HCT116 (cell line): ENCODE measurements at regions not wholly inside any gene's neighbourhood (a gene's known extent, or its start where the extent isn't known, plus 50 kb on each side); places are given as distances from the start of the nearest gene placed in this dataset.
"Not testable (repeated sequence)": the region's sequence is repeated elsewhere in the genome, so short reads cannot be mapped to it uniquely, and the experiment has no call there.

Source experiments
- ATAC-seq: fragments of 200-7000 bp; cut with Tn5 transposase; 2 replicates; pipeline ENCODE4 v1.9.1; 2020; ENCODE audit warnings: mild to moderate bottlenecking, moderate library complexity
- BruUV-seq: library from RNA; stranded (reverse); fragments of 400-500 nt; replicated peaks from 2 replicates; lab custom pipeline; 2021; lab: Mats Ljungman, UMichigan
- CTCF ChIA-PET: fragments of 300-600 bp; sonication (Branson Sonifier 250); formaldehyde crosslinking; loops from one replicate; lab custom pipeline; 2021; ENCODE audit warnings: antibody characterized with exemption; lab: Charles Lee
- POLR2A ChIA-PET: fragments of 300-600, 350-600 bp; sonication (Branson Sonifier 250); formaldehyde crosslinking; loops from one replicate; lab custom pipeline; 2021; ENCODE audit warnings: antibody characterized with exemption; lab: Charles Lee
- RAD21 ChIA-PET, 2 experiments: fragments of 300-600 bp; sonication (Branson Sonifier 250); formaldehyde crosslinking; loops; one replicate each; lab custom pipeline; 2023; ENCODE audit warnings: low total read pairs in 2 of 2; ENCODE audit not compliant: uncharacterized antibody in 2 of 2, unreplicated experiment in 2 of 2, low non-redundant PET in 1 of 2; lab: Charles Lee
- DNase-seq: peaks from one replicate; pipeline ENCODE4 v3.0.0-alpha.2; 2010; ENCODE audit warnings: low read depth, low spot score
- H2AFZ ChIP-seq: fragments of 200-600 bp; shearing (Covaris generic), sonication (generic); 2 replicates; pipeline ENCODE4 v1.6.1; 2017; ENCODE audit warnings: low read depth, mixed run types, mixed read lengths, antibody characterized with exemption, low read length; ENCODE audit not compliant: poor library complexity, severe bottlenecking
- H3K27ac ChIP-seq: 2 replicates; pipeline ENCODE4 v1.5.1; 2012; ENCODE audit warnings: low read depth, low read length
- H3K27me3 ChIP-seq: fragments of 200-600 bp; sonication (generic); 2 replicates; pipeline ENCODE4 v1.6.1; 2016; ENCODE audit warnings: mixed run types, low read length, mixed read lengths; ENCODE audit not compliant: insufficient read depth
- H3K36me3 ChIP-seq, 2 experiments: fragments of 200-500 bp in 1 of 2; fragments of 200-600 bp in 1 of 2; sonication (Bioruptor generic) in 1 of 2; sonication (generic) in 1 of 2; 2 replicates each; pipeline versions ENCODE4 v1.5.1 to v1.6.1; 2014 to 2016; ENCODE audit warnings: low read length in 2 of 2, inconsistent platforms in 1 of 2, mixed read lengths in 1 of 2, mixed run types in 1 of 2; ENCODE audit not compliant: insufficient read depth in 2 of 2, control insufficient read depth in 1 of 2
- H3K4me1 ChIP-seq, 2 experiments: fragments of 200-600 bp in 1 of 2; sonication (generic) in 1 of 2; 2 replicates each; pipeline versions ENCODE4 v1.5.1 to v1.6.1; 2012 to 2017; ENCODE audit warnings: low read length in 2 of 2, inconsistent platforms in 1 of 2, mild to moderate bottlenecking in 1 of 2, mixed read lengths in 1 of 2, mixed run types in 1 of 2, moderate library complexity in 1 of 2; ENCODE audit not compliant: insufficient read depth in 2 of 2, control insufficient read depth in 1 of 2
- H3K4me2 ChIP-seq: fragments of 200-600 bp; sonication (generic); 2 replicates; pipeline ENCODE4 v1.6.1; 2017; ENCODE audit warnings: mixed run types, low read length, mixed read lengths
- H3K4me3 ChIP-seq, 2 experiments: fragments of 200-600 bp in 1 of 2; sonication (generic) in 1 of 2; replicated peaks in 1 of 2; 2 replicates each; pipeline ENCODE4 v1.5.1; 2011 to 2016; ENCODE audit warnings: low read length in 2 of 2, control low read depth in 1 of 2, low read depth in 1 of 2, mild to moderate bottlenecking in 1 of 2, mixed read lengths in 1 of 2, mixed run types in 1 of 2
- H3K79me2 ChIP-seq: fragments of 200-600 bp; sonication (generic); 2 replicates; pipeline ENCODE4 v1.6.1; 2017; ENCODE audit warnings: mild to moderate bottlenecking, mixed run types, low read length, moderate library complexity, mixed read lengths; ENCODE audit not compliant: insufficient read depth
- H3K9ac ChIP-seq: fragments of 200-600 bp; sonication (generic); 2 replicates; pipeline ENCODE4 v1.6.1; 2016; ENCODE audit warnings: low read length, mixed read lengths
- H3K9me2 ChIP-seq: fragments of 200-600 bp; sonication (generic), shearing (Covaris generic); 2 replicates; pipeline ENCODE4 v1.6.1; 2017; ENCODE audit warnings: mixed run types, mild to moderate bottlenecking, moderate library complexity; ENCODE audit not compliant: insufficient read depth
- H3K9me3 ChIP-seq, 2 experiments: fragments of 200-500 bp in 1 of 2; fragments of 200-600 bp in 1 of 2; sonication (Bioruptor generic) in 1 of 2; sonication (generic) in 1 of 2; 2 replicates each; pipeline ENCODE4 v1.6.1; 2014 to 2017; ENCODE audit warnings: low read length in 2 of 2, mixed read lengths in 2 of 2, inconsistent platforms in 1 of 2, low read depth in 1 of 2, mild to moderate bottlenecking in 1 of 2, mixed run types in 1 of 2, moderate library complexity in 1 of 2; ENCODE audit not compliant: control insufficient read depth in 1 of 2, insufficient read depth in 1 of 2
- H4K20me1 ChIP-seq: fragments of 200-600 bp; sonication (generic), shearing (Covaris generic); 2 replicates; pipeline ENCODE4 v1.6.1; 2017; ENCODE audit warnings: mixed run types, mild to moderate bottlenecking, moderate library complexity; ENCODE audit not compliant: insufficient read depth
- EGR1 ChIP-seq: IDR thresholded peaks from 2 replicates; pipeline ENCODE4 v1.6.1; 2012; ENCODE audit warnings: low read depth
- EZH2 ChIP-seq: fragments of 200-600 bp; sonication (generic); IDR thresholded peaks from 2 replicates; pipeline ENCODE4 v1.6.1; 2017; ENCODE audit warnings: antibody characterized with exemption, mixed run types
- FOSL1 ChIP-seq: IDR thresholded peaks from 2 replicates; pipeline ENCODE4 v1.6.1; 2012; ENCODE audit warnings: low read depth
- POLR2A ChIP-seq: IDR thresholded peaks from 2 replicates; pipeline ENCODE4 v1.7.0; 2011; ENCODE audit warnings: borderline replicate concordance; ENCODE audit not compliant: insufficient read depth, insufficient read length; ENCODE audit errors: extremely low read depth
- RAD21 ChIP-seq: IDR thresholded peaks from 2 replicates; pipeline ENCODE4 v1.6.1; 2012; ENCODE audit warnings: low read depth, mild to moderate bottlenecking
- REST ChIP-seq: IDR thresholded peaks from 2 replicates; pipeline ENCODE4 v1.6.1; 2012; ENCODE audit warnings: low read depth
- TCF7L2 ChIP-seq: IDR thresholded peaks from 2 replicates; pipeline ENCODE4 v1.7.0; 2011; ENCODE audit warnings: borderline replicate concordance, inconsistent platforms; ENCODE audit not compliant: insufficient read depth, insufficient read length; ENCODE audit errors: extremely low read depth
- YY1 ChIP-seq: IDR thresholded peaks from 2 replicates; pipeline ENCODE4 v1.6.1; 2011; ENCODE audit warnings: low read length, low read depth, moderate library complexity, mild to moderate bottlenecking; ENCODE audit not compliant: insufficient replicate concordance; ENCODE audit errors: extremely low read depth
- ZFX ChIP-seq: fragments of 450-650 bp; IDR thresholded peaks from 2 replicates; pipeline ENCODE4 v1.6.1; 2017
- intact Hi-C: fragments of 100-400 bp; cut with micrococcal nuclease; formaldehyde crosslinking; loops from 2 replicates; pipeline ENCODE4 v1.10.0; 2022

- intact Hi-C loops: no loop called here
- Histone ChIP-seq H3K27ac (no peak overlapping the region), H3K36me3 (no peaks in the 10 kb centered on the region), H4K20me1 (no peaks in the 10 kb centered on the region), H2AFZ (no peak overlapping the region), H3K4me3 (no peak overlapping the region), H3K79me2 (no peaks in the 10 kb centered on the region)
- DNase-seq: no peak
- TF ChIP-seq TCF7L2 (no peak), RAD21 (0 out of 2 replicates have a peak, but pooled peaks have one; percentile 5)
- TF ChIP-seq, all 23 proteins: peak for 1
- no peaks in the 10 kb centered on the region for H3K9me2 ChIP-seq
- no peak overlapping the region for H3K9ac ChIP-seq
- H3K9me3 ChIP-seq: no peaks in the 10 kb centered on the region
- no peak for ATAC-seq
- ChIA-PET RAD21 (no interaction called here), CTCF (no interaction called here), POLR2A (no interaction called here)
- no peak overlapping the region for H3K4me2 ChIP-seq
- H3K4me1 ChIP-seq: no peaks in the 10 kb centered on the region
- H3K27me3 ChIP-seq: peaks cover 5% of the 10 kb centered on the region; the same call in 1 of the 2 replicates
- no TSS peak for BruUV-seq
Measured at GRCh38 chr3:135655328-135655727, 310.2 kb upstream of the PPP2R3A start.

GRCh38 chr3:135658451-135658850 lies 307.1 kb upstream of the PPP2R3A start:
- ATAC-seq, DNase-seq, POLR2A ChIA-PET, H3K27ac ChIP-seq, H3K9me3 ChIP-seq, BruUV-seq, intact Hi-C loops, H3K4me1 ChIP-seq, H3K27me3 ChIP-seq, H3K9me2 ChIP-seq, H3K9ac ChIP-seq, RAD21 ChIA-PET, H3K79me2 ChIP-seq, CTCF ChIA-PET, H4K20me1 ChIP-seq, H3K4me3 ChIP-seq, H3K36me3 ChIP-seq, H3K4me2 ChIP-seq, H2AFZ ChIP-seq: not testable (repeated sequence)

GRCh38 chr3:135667061-135667460 lies 298.5 kb upstream of the PPP2R3A start:
- Histone ChIP-seq H3K4me2 (no peak overlapping the region), H3K9me3 (no peaks in the 10 kb centered on the region), H2AFZ (no peak overlapping the region), H3K36me3 (no peaks in the 10 kb centered on the region), H3K4me1 (no peaks in the 10 kb centered on the region), H3K27me3 (no peaks in the 10 kb centered on the region), H3K79me2 (no peaks in the 10 kb centered on the region), H3K9me2 (no peaks in the 10 kb centered on the region), H4K20me1 (no peaks in the 10 kb centered on the region), H3K27ac (no peak overlapping the region), H3K9ac (no peak overlapping the region), H3K4me3 (no peak overlapping the region)
- ChIA-PET CTCF (no interaction called here), RAD21 (no interaction called here), POLR2A (no interaction called here)
- intact Hi-C loops: no loop called here
- DNase-seq: no peak
- no TSS peak for BruUV-seq
- TF ChIP-seq EZH2: no peak
- no peak for TF ChIP-seq REST
- TF ChIP-seq POLR2A: no peak
- TF ChIP-seq FOSL1: no peak
- no peak for TF ChIP-seq EGR1
- TF ChIP-seq YY1: no peak
- no peak for TF ChIP-seq RAD21
- no peak for TF ChIP-seq ZFX
- no peak for ATAC-seq
